GM12878 (cell line): ENCODE measurements at regions not wholly inside any gene's neighbourhood (a gene's known extent, or its start where the extent isn't known, plus 50 kb on each side); places are given as distances from the start of the nearest gene placed in this dataset.

ENCODE experiments used
- ATAC-seq: fragments of 200-7000 bp; cut with Tn5 transposase; 3 replicates; pipeline ENCODE4 v1.9.1; 2020; ENCODE audit warnings: mild to moderate bottlenecking, moderate library complexity
- BruUV-seq: library from RNA; stranded (reverse); fragments of 400-500 nt; replicated peaks from 2 replicates; lab custom pipeline; 2021; lab: Mats Ljungman, UMichigan
- CTCF ChIA-PET: fragments of 300-600 bp; sonication (Branson Sonifier 250); formaldehyde crosslinking; extraction: SDS; loops from one replicate; lab custom pipeline; 2021; ENCODE audit warnings: inconsistent platforms; lab: Yijun Ruan, JAX
- POLR2A ChIA-PET: fragments of 350-600 bp; formaldehyde crosslinking; extraction: SDS; loops from one replicate; lab custom pipeline; 2021; ENCODE audit warnings: inconsistent platforms; lab: Charles Lee
- RAD21 ChIA-PET: fragments of 300-600 bp; sonication (Branson Sonifier 250); formaldehyde crosslinking; loops from one replicate; lab custom pipeline; 2023; ENCODE audit warnings: antibody characterized with exemption; ENCODE audit not compliant: unreplicated experiment; lab: Charles Lee
- SMC1A ChIA-PET: fragments of 300-600 bp; sonication (Branson Sonifier 250); formaldehyde crosslinking; loops from one replicate; lab custom pipeline; 2023; ENCODE audit not compliant: unreplicated experiment, uncharacterized antibody; lab: Charles Lee
- DNase-seq: peaks from one replicate; pipeline ENCODE4 v3.0.0-alpha.2; 2011; ENCODE audit warnings: low read depth, low spot score
- FAIRE-seq: peaks from 3 replicates; lab custom pipeline; 2011; peaks lifted over from hg19 to GRCh38; lab: Jason Lieb, UNC
- H2AFZ ChIP-seq: 2 replicates; pipeline ENCODE4 v1.6.0; 2011; ENCODE audit warnings: low read depth, low read length, control low read depth; ENCODE audit not compliant: control insufficient read depth
- H3K27ac ChIP-seq: 2 replicates; pipeline ENCODE4 v1.5.1; 2011; ENCODE audit warnings: control low read depth; ENCODE audit not compliant: control insufficient read depth, insufficient read depth
- H3K27me3 ChIP-seq, 2 experiments: replicated peaks in 1 of 2; 2 replicates each; pipeline versions ENCODE4 v1.6.0 to v1.6.1; 2011; ENCODE audit warnings: low read length in 1 of 2; ENCODE audit not compliant: control insufficient read depth in 2 of 2, insufficient read depth in 2 of 2
- H3K36me3 ChIP-seq, 2 experiments: 2 replicates each; pipeline ENCODE4 v1.5.1; 2011; ENCODE audit warnings: low read length in 1 of 2; ENCODE audit not compliant: control insufficient read depth in 2 of 2, insufficient read depth in 2 of 2
- H3K4me1 ChIP-seq: 2 replicates; pipeline ENCODE4 v1.6.1; 2011; ENCODE audit warnings: mild to moderate bottlenecking, low read length, moderate library complexity, mixed read lengths; ENCODE audit not compliant: control insufficient read depth, insufficient read depth
- H3K4me2 ChIP-seq: 2 replicates; pipeline ENCODE4 v1.6.0; 2011; ENCODE audit warnings: control low read depth; ENCODE audit not compliant: control insufficient read depth, insufficient read depth
- H3K4me3 ChIP-seq: fragments of 200-600 bp; sonication (generic); 2 replicates; pipeline ENCODE4 v1.5.1; 2016
- H3K79me2 ChIP-seq: 2 replicates; pipeline ENCODE4 v1.6.0; 2011; ENCODE audit warnings: low read length; ENCODE audit not compliant: control insufficient read depth, insufficient read depth
- H3K9ac ChIP-seq: 2 replicates; pipeline ENCODE4 v1.8.0; 2011; ENCODE audit warnings: low read length, control low read depth, mixed read lengths; ENCODE audit not compliant: control insufficient read depth, insufficient read depth
- H3K9me3 ChIP-seq: replicated peaks from 3 replicates; pipeline ENCODE4 v1.5.1; 2011; ENCODE audit warnings: mild to moderate bottlenecking, low read length; ENCODE audit not compliant: control insufficient read depth, insufficient read depth
- H4K20me1 ChIP-seq: 2 replicates; pipeline ENCODE4 v1.6.0; 2011; ENCODE audit not compliant: control insufficient read depth, insufficient read depth
- ATF7 ChIP-seq: fragments of 450-650 bp; IDR thresholded peaks from 2 replicates; pipeline ENCODE4 v1.6.1; 2016; ENCODE audit warnings: low read depth, mild to moderate bottlenecking
- BACH1 ChIP-seq: fragments of 450-650 bp; IDR thresholded peaks from 2 replicates; pipeline ENCODE4 v1.6.1; 2017; ENCODE audit warnings: mild to moderate bottlenecking, borderline replicate concordance
- BCL3 ChIP-seq: IDR thresholded peaks from 2 replicates; pipeline ENCODE4 v1.6.1; 2011; ENCODE audit warnings: borderline replicate concordance, low read depth, mild to moderate bottlenecking, moderate library complexity, low read length; ENCODE audit not compliant: insufficient read depth, poor library complexity, severe bottlenecking
- CEBPZ ChIP-seq: fragments of 150-350 bp; IDR thresholded peaks from 2 replicates; pipeline ENCODE4 v1.6.1; 2016; ENCODE audit warnings: low read depth, low read length
- CTCF ChIP-seq, 3 experiments: IDR thresholded peaks in 2 of 3; conservative IDR thresholded peaks in 1 of 3; 2 replicates each; pipeline ENCODE4 v1.5.1; 2011; ENCODE audit warnings: low read depth in 3 of 3, low read length in 3 of 3, mild to moderate bottlenecking in 3 of 3, control low read depth in 2 of 3, moderate library complexity in 2 of 3, inconsistent platforms in 1 of 3, mixed read lengths in 1 of 3; ENCODE audit not compliant: control insufficient read depth in 2 of 3, insufficient read depth in 1 of 3; ENCODE audit errors: extremely low read depth in 1 of 3
- EGR1 ChIP-seq, 2 experiments: IDR thresholded peaks; 1 replicate in 1 of 2; 2 replicates in 1 of 2; pipeline ENCODE4 v1.6.1; 2011 to 2012; ENCODE audit warnings: low read depth in 2 of 2, low read length in 2 of 2, borderline replicate concordance in 1 of 2, mild to moderate bottlenecking in 1 of 2, moderate library complexity in 1 of 2
- ETV6 ChIP-seq, 2 experiments: fragments of 450-650 bp in 1 of 2; IDR thresholded peaks in 1 of 2; conservative IDR thresholded peaks in 1 of 2; 2 replicates each; pipeline ENCODE4 v1.6.1; 2014; ENCODE audit warnings: antibody characterized with exemption in 1 of 2, borderline replicate concordance in 1 of 2, low read depth in 1 of 2, mild to moderate bottlenecking in 1 of 2, moderate library complexity in 1 of 2
- FOS ChIP-seq: IDR thresholded peaks from 3 replicates; pipeline ENCODE4 v1.6.1; 2011; ENCODE audit warnings: borderline replicate concordance; ENCODE audit not compliant: insufficient read length; ENCODE audit errors: extremely low read depth
- JUND ChIP-seq: IDR thresholded peaks from 2 replicates; pipeline ENCODE4 v1.6.1; 2012; ENCODE audit warnings: low read depth, mild to moderate bottlenecking, low read length, improper control_type of control experiment, moderate library complexity
- RUNX3 ChIP-seq: IDR thresholded peaks from 2 replicates; pipeline ENCODE4 v1.6.1; 2012; ENCODE audit warnings: low read length, inconsistent platforms
- TAF1 ChIP-seq: IDR thresholded peaks from 2 replicates; pipeline ENCODE4 v1.6.1; 2011; ENCODE audit warnings: mild to moderate bottlenecking, low read depth, low read length, borderline replicate concordance
- TCF7 ChIP-seq: IDR thresholded peaks from 2 replicates; pipeline ENCODE4 v1.6.1; 2014; ENCODE audit warnings: antibody characterized with exemption, borderline replicate concordance
- USF1 ChIP-seq: IDR thresholded peaks from 2 replicates; pipeline ENCODE4 v1.6.1; 2011; ENCODE audit warnings: borderline replicate concordance, low read depth, mild to moderate bottlenecking, moderate library complexity, mixed read lengths, low read length; ENCODE audit not compliant: insufficient read depth; ENCODE audit errors: extremely low read length
- ZNF24 ChIP-seq: fragments of 450-650 bp; IDR thresholded peaks from 2 replicates; pipeline ENCODE4 v1.6.1; 2017; ENCODE audit warnings: antibody characterized with exemption, mild to moderate bottlenecking
- WGBS: methylation state at CpG from one replicate; pipeline ENCODE4 v1.1.6; 2016; ENCODE audit warnings: low lambda C conversion rate; ENCODE audit not compliant: insufficient replicate concordance, insufficient coverage; ENCODE audit errors: missing lambda C conversion rate; 5-methylcytosine and 5-hydroxymethylcytosine counted together
- in situ Hi-C: fragments of 300-500 bp; cut with MboI; formaldehyde crosslinking; loops from 9 replicates; pipeline ENCODE4 v1.14.3; 2018; ENCODE audit warnings: mixed read lengths
- intact Hi-C: fragments of 100-400 bp; cut with micrococcal nuclease; formaldehyde crosslinking; loops from one replicate; pipeline ENCODE4 v1.14.2; 2022; ENCODE audit not compliant: unreplicated experiment

- TF ChIP-seq USF1 (no peak), JUND (no peak), BACH1 (no peak)
Measured at GRCh38 chr7:98464558-98464940, 63.7 kb upstream of the BAIAP2L1 start (continued).

- SMC1A ChIA-PET: interaction anchor here (1.1 kb wide), 1 partner anchor 280 kb away, joined by 5 read pairs; no protein-coding TSS in a partner anchor
- POLR2A ChIA-PET: no interaction called here
- H3K36me3 ChIP-seq: no peaks in the 10 kb centered on the region
- H3K9ac ChIP-seq: no peak overlapping the region
- H3K4me1 ChIP-seq: no peaks in the 10 kb centered on the region; the same call in 1 of the 2 replicates
- intact Hi-C loops (no loop called here), in situ Hi-C loops (no loop called here)
- FAIRE-seq (no peak), DNase-seq (no peak), ATAC-seq (no peak)
- H3K27me3 ChIP-seq: no peaks in the 10 kb centered on the region
- no peak overlapping the region for H3K27ac ChIP-seq
- RAD21 ChIA-PET: no interaction called here
- BruUV-seq: no TSS peak
- WGBS: 24% methylated on average over 9 of the region's 9 CpGs
- no peaks in the 10 kb centered on the region for H4K20me1 ChIP-seq
- H3K79me2 ChIP-seq: no peaks in the 10 kb centered on the region
- H3K9me3 ChIP-seq: no peaks in the 10 kb centered on the region
- H3K4me2 ChIP-seq: no peak overlapping the region
- H2AFZ ChIP-seq: no peak overlapping the region
- H3K4me3 ChIP-seq: no peak overlapping the region
- CTCF ChIA-PET: no interaction called here
- no peak for TF ChIP-seq TAF1
- TF ChIP-seq ATF7: no peak
- no peak for TF ChIP-seq TCF7
- TF ChIP-seq CEBPZ: no peak
- TF ChIP-seq ZNF24: no peak
- no peak for TF ChIP-seq CTCF (IDR thresholded peaks at IDR 0.05 in 2 of 3, conservative IDR thresholded peaks at IDR 0.05 in 1 of 3; ENCODE audit: control insufficient read depth in 2 of 3, extremely low read depth in 1 of 3, insufficient read depth in 1 of 3, low read depth in 3 of 3, low read length in 3 of 3)
- TF ChIP-seq BCL3: no peak
- TF ChIP-seq FOS: no peak
- no peak for TF ChIP-seq RUNX3
- no peak for TF ChIP-seq EGR1 (IDR thresholded peaks at IDR 0.05; ENCODE audit: borderline replicate concordance in 1 of 2, low read depth in 2 of 2, low read length in 2 of 2)
- no peak for TF ChIP-seq ETV6 (conservative IDR thresholded peaks at IDR 0.05 in 1 of 2, IDR thresholded peaks at IDR 0.05 in 1 of 2; ENCODE audit: borderline replicate concordance in 1 of 2, low read depth in 1 of 2)
Measured at GRCh38 chr7:98463837-98464557, 63.1 kb upstream of the BAIAP2L1 start.
